ENCODE measurements at regions not wholly inside any gene's neighbourhood (a gene's known extent, or its start where the extent isn't known, plus 50 kb on each side); places are given as distances from the start of the nearest gene placed in this dataset.

DNA sequence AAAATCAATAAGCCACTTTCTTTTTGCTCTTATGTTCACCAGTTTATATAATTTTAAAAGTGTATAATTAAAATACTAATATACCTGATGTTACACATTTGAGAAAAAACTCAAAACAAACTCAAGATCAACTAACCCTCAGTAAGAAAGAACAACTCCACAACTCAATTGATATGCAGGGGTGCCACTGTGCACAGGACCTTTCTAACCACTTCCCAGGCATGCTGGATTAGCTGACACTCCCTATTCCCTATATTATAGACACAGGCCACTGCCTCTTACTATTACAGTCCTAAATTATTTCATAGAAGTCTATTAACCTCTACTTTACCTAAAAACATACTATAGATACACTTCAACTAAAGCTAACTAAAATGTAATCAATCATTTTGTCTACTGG lies 191.7 kb upstream of the KRR1 start:
- Histone ChIP-seq H4K20me1 (replicated peaks; ENCODE audit: insufficient read depth) (no peaks in the 10 kb centered on the region), H3K27ac (ENCODE audit: low read depth) (no peak overlapping the region), H3K9me2 (ENCODE audit: insufficient read depth) (peaks cover 3% of the 10 kb centered on the region; the same call in 1 of the 2 replicates), H3K27me3 (ENCODE audit: insufficient read depth) (no peaks in the 10 kb centered on the region), H3K36me3 (ENCODE audit: insufficient read depth) (no peaks in the 10 kb centered on the region), H3F3A (replicated peaks; ENCODE audit: low read depth) (no peaks in the 10 kb centered on the region), H2AFZ (no peak overlapping the region), H3K4me1 (ENCODE audit: insufficient read depth) (peaks cover 48% of the 10 kb centered on the region), H3K4me2 (no peak overlapping the region), H3K79me2 (replicated peaks; ENCODE audit: insufficient read depth) (no peaks in the 10 kb centered on the region), H3K4me3 (no peak overlapping the region)
- Mint-ChIP-seq H3K36me3 (ENCODE audit: low read depth) (no peaks in the 10 kb centered on the region), H3K27ac (0 out of 2 replicates have a peak overlapping the region, but pooled peaks have one; percentile 19), H3K4me1 (peaks cover 62% of the 10 kb centered on the region), H3K4me3 (no peak overlapping the region), H3K27me3 (ENCODE audit: insufficient read depth, low read depth, poor library complexity) (peaks cover 4% of the 10 kb centered on the region), H3K9me3 (no peaks in the 10 kb centered on the region)
- DNase-seq (ENCODE audit: low spot score), result no peak
- ATAC-seq, result no peak
- no peak for TF ChIP-seq EZH2phosphoT487 (IDR thresholded peaks at IDR 0.05; ENCODE audit: unreplicated experiment)
- no peak for TF ChIP-seq NANOG (IDR thresholded peaks at IDR 0.05; ENCODE audit: borderline replicate concordance)
- no peak for TF ChIP-seq CREB1 (CRISPR knock-in tag; IDR thresholded peaks at IDR 0.05; ENCODE audit: low read depth)
- TF ChIP-seq ZNF331 (CRISPR knock-in tag; IDR thresholded peaks at IDR 0.05; ENCODE audit: low read depth), result no peak
- no peak for TF ChIP-seq POLR2AphosphoS5 (IDR thresholded peaks at IDR 0.05; ENCODE audit: low read depth)
- no peak for TF ChIP-seq JUNB (IDR thresholded peaks at IDR 0.05; ENCODE audit: unreplicated experiment)
- no peak for TF ChIP-seq REST (IDR thresholded peaks at IDR 0.05; ENCODE audit: unreplicated experiment)
- TF ChIP-seq STAT1 (IDR thresholded peaks at IDR 0.05; ENCODE audit: unreplicated experiment), result no peak
- TF ChIP-seq, protein P1, sequence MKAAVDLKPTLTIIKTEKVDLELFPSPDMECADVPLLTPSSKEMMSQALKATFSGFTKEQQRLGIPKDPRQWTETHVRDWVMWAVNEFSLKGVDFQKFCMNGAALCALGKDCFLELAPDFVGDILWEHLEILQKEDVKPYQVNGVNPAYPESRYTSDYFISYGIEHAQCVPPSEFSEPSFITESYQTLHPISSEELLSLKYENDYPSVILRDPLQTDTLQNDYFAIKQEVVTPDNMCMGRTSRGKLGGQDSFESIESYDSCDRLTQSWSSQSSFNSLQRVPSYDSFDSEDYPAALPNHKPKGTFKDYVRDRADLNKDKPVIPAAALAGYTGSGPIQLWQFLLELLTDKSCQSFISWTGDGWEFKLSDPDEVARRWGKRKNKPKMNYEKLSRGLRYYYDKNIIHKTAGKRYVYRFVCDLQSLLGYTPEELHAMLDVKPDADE (IDR thresholded peaks at IDR 0.05), result no peak
- no peak for TF ChIP-seq EZH2 (IDR thresholded peaks at IDR 0.05; ENCODE audit: low read depth, unreplicated experiment)

GRCh38 chr12:75702477-75703093 lies 191.2 kb upstream of the KRR1 start:
- Histone ChIP-seq H3K4me1 (ENCODE audit: insufficient read depth) (peaks cover 48% of the 10 kb centered on the region), H3K4me3 (no peak overlapping the region), H3K4me2 (no peak overlapping the region), H3K36me3 (ENCODE audit: insufficient read depth) (no peaks in the 10 kb centered on the region), H4K20me1 (replicated peaks; ENCODE audit: insufficient read depth) (no peaks in the 10 kb centered on the region), H3F3A (replicated peaks; ENCODE audit: low read depth) (no peaks in the 10 kb centered on the region), H3K79me2 (replicated peaks; ENCODE audit: insufficient read depth) (no peaks in the 10 kb centered on the region), H3K27me3 (ENCODE audit: insufficient read depth) (no peaks in the 10 kb centered on the region), H3K27ac (ENCODE audit: low read depth) (no peak overlapping the region), H3K9me2 (ENCODE audit: insufficient read depth) (peaks cover 3% of the 10 kb centered on the region; the same call in 1 of the 2 replicates), H2AFZ (no peak overlapping the region)
- peaks cover 61% of the 10 kb centered on the region for H3K4me1 Mint-ChIP-seq
- no peak for ATAC-seq
- H3K27ac Mint-ChIP-seq, result no peak overlapping the region
- no peaks in the 10 kb centered on the region for H3K36me3 Mint-ChIP-seq (ENCODE audit: low read depth)
- no peak overlapping the region for H3K4me3 Mint-ChIP-seq
- H3K27me3 Mint-ChIP-seq (ENCODE audit: insufficient read depth, low read depth, poor library complexity), result peaks cover 4% of the 10 kb centered on the region
- H3K9me3 Mint-ChIP-seq, result no peaks in the 10 kb centered on the region
- DNase-seq (ENCODE audit: low spot score), result no peak
- TF ChIP-seq ZNF331 (CRISPR knock-in tag; IDR thresholded peaks at IDR 0.05; ENCODE audit: low read depth) (no peak), REST (IDR thresholded peaks at IDR 0.05; ENCODE audit: unreplicated experiment) (no peak), CREB1 (CRISPR knock-in tag; IDR thresholded peaks at IDR 0.05; ENCODE audit: low read depth) (no peak), EZH2phosphoT487 (IDR thresholded peaks at IDR 0.05; ENCODE audit: unreplicated experiment) (no peak), CTCF (conservative IDR thresholded peaks at IDR 0.05; ENCODE audit: low read depth in 2 of 2) (no peak), NANOG (IDR thresholded peaks at IDR 0.05; ENCODE audit: borderline replicate concordance) (no peak), EZH2 (IDR thresholded peaks at IDR 0.05; ENCODE audit: low read depth, unreplicated experiment) (no peak), JUNB (IDR thresholded peaks at IDR 0.05; ENCODE audit: unreplicated experiment) (no peak)
- TF ChIP-seq, protein P1 (IDR thresholded peaks at IDR 0.05), result no peak

Data from GM23338 (cell line).